IgD-negative memory B cell (primary cell): ENCODE measurements at regions not wholly inside any gene's neighbourhood (a gene's known extent, or its start where the extent isn't known, plus 50 kb on each side); places are given as distances from the start of the nearest gene placed in this dataset.

ENCODE experiments used
- H3K27ac Mint-ChIP-seq, 3 donors: one replicate each; pipeline ENCODE4 v1.8.0; 2020 to 2022; ENCODE audit warnings: mild to moderate bottlenecking in 3 of 3, mixed read lengths in 3 of 3, moderate library complexity in 1 of 3
- H3K27me3 Mint-ChIP-seq: one replicate; pipeline ENCODE4 v1.8.0; 2021; ENCODE audit warnings: mixed read lengths
- H3K36me3 Mint-ChIP-seq: one replicate; pipeline ENCODE4 v1.8.0; 2020; ENCODE audit warnings: mild to moderate bottlenecking, mixed read lengths
- H3K4me1 Mint-ChIP-seq, 3 donors: one replicate each; pipeline ENCODE4 v1.8.0; 2020 to 2022; ENCODE audit warnings: mixed read lengths in 3 of 3, mild to moderate bottlenecking in 1 of 3
- H3K4me3 Mint-ChIP-seq, 4 donors: one replicate each; pipeline ENCODE4 v1.8.0; 2020 to 2022; ENCODE audit warnings: mild to moderate bottlenecking in 4 of 4, mixed read lengths in 4 of 4, moderate library complexity in 3 of 4
- H3K9me3 Mint-ChIP-seq, 3 donors: one replicate each; pipeline ENCODE4 v1.8.0; 2020 to 2021; ENCODE audit warnings: mixed read lengths in 3 of 3, mild to moderate bottlenecking in 1 of 3

- Mint-ChIP-seq H3K4me1 (no peaks in the 10 kb centered on the region), H3K27ac (no peak overlapping the region), H3K36me3 (no peaks in the 10 kb centered on the region), H3K9me3 (no peaks in the 10 kb centered on the region), H3K27me3 (peaks cover 1% of the 10 kb centered on the region), H3K4me3 (no peak overlapping the region)
These were observed 253.4 kb downstream of the WDR11 start for GRCh38 chr10:121104476-121105111.

- Mint-ChIP-seq H3K36me3 (no peaks in the 10 kb centered on the region), H3K27me3 (peaks cover 1% of the 10 kb centered on the region), H3K4me3 (no peak overlapping the region), H3K27ac (no peak overlapping the region), H3K4me1 (no peaks in the 10 kb centered on the region), H3K9me3 (peaks cover 0 to 4% (median 2%) of the 10 kb centered on the region in 3 donors)
These were observed 255.4 kb downstream of the WDR11 start for GRCh38 chr10:121106611-121107010.

GRCh38 chr10:121108051-121108450 is 256.9 kb downstream of the WDR11 start:
- peaks cover 0 to 4% (median 4%) of the 10 kb centered on the region in 3 donors for H3K9me3 Mint-ChIP-seq
- peaks cover 1% of the 10 kb centered on the region for H3K27me3 Mint-ChIP-seq
- H3K4me3 Mint-ChIP-seq: no peak overlapping the region
- H3K36me3 Mint-ChIP-seq: no peaks in the 10 kb centered on the region
- no peak overlapping the region for H3K27ac Mint-ChIP-seq
- H3K4me1 Mint-ChIP-seq: no peaks in the 10 kb centered on the region

GRCh38 chr10:121110369-121110768 is 259.2 kb downstream of the WDR11 start:
- no peaks in the 10 kb centered on the region for H3K36me3 Mint-ChIP-seq
- peaks cover 2 to 4% (median 4%) of the 10 kb centered on the region in 3 donors for H3K9me3 Mint-ChIP-seq
- no peaks in the 10 kb centered on the region for H3K4me1 Mint-ChIP-seq
- H3K4me3 Mint-ChIP-seq: no peak overlapping the region
- peaks cover 1% of the 10 kb centered on the region for H3K27me3 Mint-ChIP-seq
- H3K27ac Mint-ChIP-seq: no peak overlapping the region

GRCh38 chr10:121112136-121112535 is 261.0 kb downstream of the WDR11 start:
- H3K9me3 Mint-ChIP-seq: peaks cover 6 to 9% (median 7%) of the 10 kb centered on the region in 3 donors
- H3K4me3 Mint-ChIP-seq: no peak overlapping the region
- peaks cover 1% of the 10 kb centered on the region for H3K27me3 Mint-ChIP-seq
- no peak overlapping the region for H3K27ac Mint-ChIP-seq
- no peaks in the 10 kb centered on the region for H3K36me3 Mint-ChIP-seq
- no peaks in the 10 kb centered on the region for H3K4me1 Mint-ChIP-seq

- peaks cover 1% of the 10 kb centered on the region for H3K27me3 Mint-ChIP-seq
- H3K27ac Mint-ChIP-seq: peak overlapping the region in 1 of 3 donors; percentile 48
- no peaks in the 10 kb centered on the region for H3K36me3 Mint-ChIP-seq
- peaks cover 8 to 12% (median 9%) of the 10 kb centered on the region in 3 donors for H3K9me3 Mint-ChIP-seq
- H3K4me3 Mint-ChIP-seq: peak overlapping the region in 1 of 4 donors; percentile 45
- no peaks in the 10 kb centered on the region for H3K4me1 Mint-ChIP-seq
These were observed 261.6 kb downstream of the WDR11 start for GRCh38 chr10:121112579-121113384.

GRCh38 chr10:121113385-121113696 is 262.2 kb downstream of the WDR11 start:
- Mint-ChIP-seq H3K36me3 (no peaks in the 10 kb centered on the region), H3K9me3 (peaks cover 8 to 12% (median 9%) of the 10 kb centered on the region in 3 donors), H3K27ac (no peak overlapping the region), H3K4me3 (no peak overlapping the region), H3K27me3 (peaks cover 1% of the 10 kb centered on the region), H3K4me1 (no peaks in the 10 kb centered on the region)

GRCh38 chr10:121113911-121114310 is 262.7 kb downstream of the WDR11 start:
- no peak overlapping the region for H3K4me3 Mint-ChIP-seq
- no peaks in the 10 kb centered on the region for H3K36me3 Mint-ChIP-seq

GRCh38 chr10:121115154-121115553 is 264.0 kb downstream of the WDR11 start:
- H3K4me3 Mint-ChIP-seq: no peak overlapping the region
- no peaks in the 10 kb centered on the region for H3K36me3 Mint-ChIP-seq
- H3K27me3 Mint-ChIP-seq: no peaks in the 10 kb centered on the region
- H3K27ac Mint-ChIP-seq: no peak overlapping the region
- H3K4me1 Mint-ChIP-seq: no peaks in the 10 kb centered on the region
- peaks cover 8 to 12% (median 9%) of the 10 kb centered on the region in 3 donors for H3K9me3 Mint-ChIP-seq

More at GRCh38 chr10:121113911-121114310, 262.7 kb downstream of the WDR11 start:
- no peak overlapping the region for H3K27ac Mint-ChIP-seq
- no peaks in the 10 kb centered on the region for H3K4me1 Mint-ChIP-seq
- peaks cover 8 to 12% (median 9%) of the 10 kb centered on the region in 3 donors for H3K9me3 Mint-ChIP-seq
- no peaks in the 10 kb centered on the region for H3K27me3 Mint-ChIP-seq

- Mint-ChIP-seq H3K27ac (no peak overlapping the region), H3K36me3 (no peaks in the 10 kb centered on the region), H3K4me1 (no peaks in the 10 kb centered on the region), H3K9me3 (peaks cover 6 to 8% (median 7%) of the 10 kb centered on the region in 3 donors), H3K27me3 (peaks cover 1% of the 10 kb centered on the region), H3K4me3 (no peak overlapping the region)
These were observed 270.3 kb downstream of the WDR11 start for GRCh38 chr10:121121462-121121861.

GRCh38 chr10:121127151-121127906 is 276.2 kb downstream of the WDR11 start:
- H3K4me3 Mint-ChIP-seq: no peak overlapping the region
- H3K27ac Mint-ChIP-seq: no peak overlapping the region
- peaks cover 2% of the 10 kb centered on the region for H3K27me3 Mint-ChIP-seq
- H3K4me1 Mint-ChIP-seq: no peaks in the 10 kb centered on the region
- no peaks in the 10 kb centered on the region for H3K36me3 Mint-ChIP-seq
- peaks cover 0 to 8% (median 7%) of the 10 kb centered on the region in 3 donors for H3K9me3 Mint-ChIP-seq

GRCh38 chr10:121128164-121128563 is 277.0 kb downstream of the WDR11 start:
- Mint-ChIP-seq H3K4me1 (no peaks in the 10 kb centered on the region), H3K9me3 (peaks cover 0 to 4% (median 2%) of the 10 kb centered on the region in 3 donors), H3K27me3 (peaks cover 2% of the 10 kb centered on the region), H3K36me3 (no peaks in the 10 kb centered on the region), H3K27ac (no peak overlapping the region), H3K4me3 (no peak overlapping the region)

- H3K27me3 Mint-ChIP-seq: peaks cover 2% of the 10 kb centered on the region
- H3K4me3 Mint-ChIP-seq: no peak overlapping the region
- H3K4me1 Mint-ChIP-seq: no peaks in the 10 kb centered on the region
These were observed 278.1 kb downstream of the WDR11 start for GRCh38 chr10:121129266-121129665.

GRCh38 chr10:121130382-121130781 is 279.2 kb downstream of the WDR11 start:
- H3K27ac Mint-ChIP-seq: no peak overlapping the region
- H3K4me1 Mint-ChIP-seq: no peaks in the 10 kb centered on the region
- H3K4me3 Mint-ChIP-seq: no peak overlapping the region
- no peaks in the 10 kb centered on the region for H3K36me3 Mint-ChIP-seq
- peaks cover 2% of the 10 kb centered on the region for H3K27me3 Mint-ChIP-seq
- peaks cover 0 to 8% (median 2%) of the 10 kb centered on the region in 3 donors for H3K9me3 Mint-ChIP-seq

More at GRCh38 chr10:121129266-121129665, 278.1 kb downstream of the WDR11 start:
- Mint-ChIP-seq H3K36me3 (no peaks in the 10 kb centered on the region), H3K9me3 (peaks cover 0 to 4% (median 2%) of the 10 kb centered on the region in 3 donors), H3K27ac (peak overlapping the region in 1 of 3 donors; percentile 59)

GRCh38 chr10:121131014-121131413 is 279.9 kb downstream of the WDR11 start:
- Mint-ChIP-seq H3K27me3 (peaks cover 2% of the 10 kb centered on the region), H3K27ac (no peak overlapping the region), H3K36me3 (no peaks in the 10 kb centered on the region), H3K4me3 (no peak overlapping the region), H3K4me1 (no peaks in the 10 kb centered on the region), H3K9me3 (peaks cover 0 to 8% (median 2%) of the 10 kb centered on the region in 3 donors)
